GM19240 (cell line): ENCODE measurements at regions not wholly inside any gene's neighbourhood (a gene's known extent, or its start where the extent isn't known, plus 50 kb on each side); places are given as distances from the start of the nearest gene placed in this dataset.

ENCODE experiments used
- DNase-seq: peaks from one replicate; pipeline ENCODE4 v3.0.0; 2011; ENCODE audit warnings: low spot score; ENCODE audit not compliant: insufficient read length

DNA sequence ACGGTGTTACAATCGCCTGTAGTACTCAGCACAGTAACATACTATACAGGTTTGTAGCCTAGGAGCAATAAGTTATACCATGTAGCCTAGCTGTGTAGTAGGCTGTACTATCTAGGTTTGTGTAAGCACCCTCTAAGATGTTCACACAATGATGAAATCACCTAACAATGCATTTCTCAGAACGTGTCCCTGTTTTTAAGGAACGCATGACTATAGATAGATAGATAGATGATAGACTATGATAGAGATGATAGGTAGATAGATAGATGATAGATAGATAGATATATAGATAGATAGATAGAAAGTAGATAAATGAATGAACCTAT lies 203.9 kb downstream of the FAM76B start:
- DNase-seq = no peak

GRCh38 chr11:95585069-95585751 lies 204.4 kb downstream of the FAM76B start:
- no peak for DNase-seq

DNA sequence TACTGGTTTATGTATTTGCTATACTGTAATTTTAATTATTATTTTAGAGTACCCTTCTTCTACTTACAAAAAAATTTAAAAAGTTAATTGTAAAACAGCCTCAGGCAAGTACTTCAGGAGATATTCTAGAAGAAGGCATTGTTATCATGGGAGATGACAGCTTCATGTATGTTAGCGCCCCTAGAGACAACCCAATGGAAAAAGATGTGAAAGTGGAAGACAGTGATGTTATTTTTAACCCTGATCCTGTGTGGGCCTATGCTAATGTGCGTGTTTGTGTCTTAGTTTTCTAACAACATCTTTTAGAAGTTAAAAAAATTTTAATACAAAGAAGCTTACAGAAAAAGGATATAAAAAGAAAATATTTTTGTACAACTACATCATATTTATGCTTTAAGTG lies 205.0 kb downstream of the FAM76B start:
- no peak for DNase-seq

- DNase-seq = no peak
Observed at GRCh38 chr11:95584180-95584579, 205.4 kb downstream of the FAM76B start.

- DNase-seq = no peak
Observed at GRCh38 chr11:95577716-95578460, 211.7 kb downstream of the FAM76B start.

DNA sequence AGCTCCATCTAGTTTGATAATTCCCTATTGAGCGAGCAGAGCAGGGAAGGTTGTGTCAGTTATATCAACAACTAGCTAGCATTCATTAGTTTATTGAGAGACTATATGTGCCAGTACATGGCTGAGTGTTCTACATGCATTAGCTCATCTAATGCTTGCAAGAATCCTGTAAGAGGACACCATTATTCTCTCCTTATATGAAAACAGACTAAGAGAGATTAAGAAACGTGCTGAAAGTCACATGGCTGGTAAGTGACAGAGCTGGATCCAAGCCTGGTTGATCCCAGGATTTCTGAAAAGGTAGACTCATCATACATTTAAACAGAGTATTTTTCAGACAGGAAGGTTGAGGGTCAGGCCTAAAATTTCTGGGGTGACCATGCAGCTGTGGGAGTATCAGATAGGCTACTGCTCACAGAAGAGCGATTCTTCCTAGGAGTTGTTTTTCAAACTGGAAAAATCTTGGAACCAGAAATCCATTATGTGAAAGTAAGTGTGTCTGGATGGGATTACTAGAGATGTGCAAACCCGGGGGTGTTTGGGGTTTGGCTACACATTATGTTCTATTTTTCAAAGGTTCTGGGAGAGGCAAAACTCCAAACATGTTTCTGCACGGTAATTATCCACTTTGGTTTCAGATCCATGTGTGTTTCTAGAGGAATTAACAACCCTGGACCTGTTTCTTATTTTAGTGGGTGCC lies 213.3 kb downstream of the FAM76B start:
- DNase-seq = no peak

DNA sequence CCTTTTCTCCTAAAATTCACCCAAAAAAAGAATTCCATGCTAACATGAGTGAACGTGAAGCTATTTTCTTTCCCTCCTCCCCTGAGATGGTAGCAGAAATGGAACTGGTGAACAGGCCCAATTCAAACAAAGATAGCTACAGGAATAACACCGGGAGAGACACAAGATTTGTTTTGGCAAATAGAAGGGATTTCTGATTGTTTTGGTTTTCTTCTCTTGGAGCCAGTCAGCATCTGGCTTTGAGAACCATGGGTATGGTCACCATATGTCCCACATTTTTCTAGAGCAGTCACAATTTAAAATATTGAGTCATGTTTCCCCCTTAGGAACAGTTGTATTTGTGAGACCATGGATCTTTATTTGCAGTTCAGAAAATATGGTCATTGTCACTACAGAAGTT lies 214.1 kb downstream of the FAM76B start:
- DNase-seq = no peak

DNA sequence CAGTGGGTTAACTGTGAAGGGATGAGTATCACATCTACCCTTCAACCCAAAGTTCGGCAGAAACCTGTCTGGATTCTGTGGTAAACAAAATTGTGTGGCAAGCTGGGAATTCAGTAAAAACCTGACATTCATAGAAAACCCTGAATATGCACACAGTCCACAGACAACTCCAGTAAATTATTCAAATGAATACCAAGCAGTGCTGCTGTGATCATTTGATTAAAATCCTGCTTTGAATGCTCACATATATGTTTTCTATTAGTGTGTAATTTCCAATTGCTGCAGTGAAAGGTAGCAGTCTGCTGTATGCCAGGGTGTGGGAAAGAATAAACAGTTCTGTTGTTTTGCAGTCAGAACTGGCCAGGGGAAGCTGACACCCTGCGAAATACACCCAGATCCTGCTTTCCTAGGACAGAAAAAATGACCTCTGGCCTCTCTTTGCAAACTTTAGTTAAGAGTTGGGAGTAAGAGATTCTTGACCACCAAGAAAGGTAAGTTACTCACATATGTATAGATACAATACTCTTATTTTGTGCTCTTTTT lies 217.8 kb downstream of the FAM76B start:
- no peak for DNase-seq

- no peak for DNase-seq
Observed at GRCh38 chr11:95570845-95571244, 218.7 kb downstream of the FAM76B start.

DNA sequence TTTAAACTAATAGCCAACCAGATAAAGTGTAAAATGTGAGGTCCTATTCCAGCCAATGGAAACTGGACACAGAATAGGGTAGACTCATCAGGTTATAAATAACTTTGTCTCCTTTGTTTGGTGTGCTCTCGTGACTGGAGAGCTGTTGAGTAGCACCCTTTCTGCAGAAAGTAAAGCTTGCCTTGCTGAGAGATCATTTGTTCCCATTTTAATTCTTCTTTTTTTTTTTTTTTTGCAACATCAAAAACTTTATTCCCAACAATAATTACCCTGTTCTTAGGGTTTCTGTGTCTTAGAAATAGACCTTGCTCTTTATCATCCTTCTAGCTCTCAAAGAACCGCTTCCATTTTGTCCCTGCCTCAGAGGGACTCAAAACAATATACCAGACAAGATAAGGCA lies 220.4 kb downstream of the FAM76B start:
- DNase-seq = no peak

GRCh38 chr11:95568281-95568680 lies 221.3 kb downstream of the FAM76B start:
- DNase-seq = no peak

GRCh38 chr11:95567685-95568084 lies 221.9 kb downstream of the FAM76B start:
- no peak for DNase-seq

GRCh38 chr11:95566211-95566610 lies 223.4 kb downstream of the FAM76B start:
- DNase-seq = no peak

GRCh38 chr11:95565724-95566141 lies 223.8 kb downstream of the FAM76B start:
- DNase-seq = no peak

GRCh38 chr11:95563859-95564258 lies 225.7 kb downstream of the FAM76B start:
- DNase-seq = no peak

DNA sequence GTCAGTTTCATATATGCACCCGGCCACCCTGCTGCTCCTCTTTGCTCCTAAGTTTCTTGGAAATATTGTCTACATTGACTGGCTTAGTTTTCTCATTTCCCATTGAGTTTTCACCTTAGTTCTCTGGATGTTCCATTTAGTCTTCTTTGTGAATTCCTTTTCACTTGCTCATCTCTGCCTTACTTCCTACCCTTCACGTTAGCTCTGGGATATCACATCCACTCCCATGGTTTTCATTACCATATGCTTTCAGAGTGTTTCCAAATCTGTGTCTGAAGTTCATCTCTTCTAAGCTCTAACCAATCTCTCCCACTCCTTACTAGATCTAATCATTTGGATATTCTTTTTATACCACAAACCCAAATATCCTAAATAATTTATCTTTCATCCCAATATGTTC lies 226.4 kb downstream of the FAM76B start:
- no peak for DNase-seq

GRCh38 chr11:95562196-95562921 lies 227.2 kb downstream of the FAM76B start:
- no peak for DNase-seq

DNA sequence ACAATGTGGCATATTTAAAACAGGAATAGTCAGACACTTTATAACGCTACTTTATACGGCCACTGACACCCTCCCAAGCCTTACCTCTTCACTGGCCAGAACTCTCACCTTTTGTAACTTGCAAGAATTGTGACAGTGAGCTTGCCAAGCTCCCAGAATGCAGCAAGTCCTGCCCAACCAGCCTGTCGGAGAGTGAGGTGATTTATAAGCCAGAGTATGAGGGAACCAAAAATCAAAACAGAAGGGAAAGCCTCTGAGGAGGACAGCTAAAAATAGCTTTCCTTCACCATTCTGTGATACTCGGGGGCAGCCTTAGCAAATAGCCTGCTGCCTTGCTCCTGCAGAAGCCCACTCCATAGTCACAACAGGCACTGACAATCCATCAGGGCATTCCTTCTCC lies 229.7 kb downstream of the FAM76B start:
- no peak for DNase-seq

DNA sequence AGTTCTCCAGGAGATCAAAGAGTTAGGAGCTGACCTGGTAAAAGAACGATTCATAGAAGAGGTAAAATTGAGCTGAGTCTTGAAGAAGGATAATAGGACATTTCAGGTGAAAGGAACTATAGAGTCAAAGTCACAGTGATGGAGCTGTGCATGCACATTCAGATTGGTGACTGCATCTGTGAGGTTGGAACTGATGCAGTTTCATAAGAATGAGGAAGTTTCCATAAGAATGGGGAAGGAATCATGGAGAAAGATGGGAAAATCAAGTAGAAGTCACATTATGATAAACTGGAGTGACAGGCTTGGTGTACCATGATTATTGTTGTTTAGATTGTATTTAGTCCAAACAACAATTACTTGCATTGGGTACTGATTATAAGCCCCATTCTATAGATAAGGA lies 232.2 kb downstream of the FAM76B start:
- DNase-seq = no peak

DNA sequence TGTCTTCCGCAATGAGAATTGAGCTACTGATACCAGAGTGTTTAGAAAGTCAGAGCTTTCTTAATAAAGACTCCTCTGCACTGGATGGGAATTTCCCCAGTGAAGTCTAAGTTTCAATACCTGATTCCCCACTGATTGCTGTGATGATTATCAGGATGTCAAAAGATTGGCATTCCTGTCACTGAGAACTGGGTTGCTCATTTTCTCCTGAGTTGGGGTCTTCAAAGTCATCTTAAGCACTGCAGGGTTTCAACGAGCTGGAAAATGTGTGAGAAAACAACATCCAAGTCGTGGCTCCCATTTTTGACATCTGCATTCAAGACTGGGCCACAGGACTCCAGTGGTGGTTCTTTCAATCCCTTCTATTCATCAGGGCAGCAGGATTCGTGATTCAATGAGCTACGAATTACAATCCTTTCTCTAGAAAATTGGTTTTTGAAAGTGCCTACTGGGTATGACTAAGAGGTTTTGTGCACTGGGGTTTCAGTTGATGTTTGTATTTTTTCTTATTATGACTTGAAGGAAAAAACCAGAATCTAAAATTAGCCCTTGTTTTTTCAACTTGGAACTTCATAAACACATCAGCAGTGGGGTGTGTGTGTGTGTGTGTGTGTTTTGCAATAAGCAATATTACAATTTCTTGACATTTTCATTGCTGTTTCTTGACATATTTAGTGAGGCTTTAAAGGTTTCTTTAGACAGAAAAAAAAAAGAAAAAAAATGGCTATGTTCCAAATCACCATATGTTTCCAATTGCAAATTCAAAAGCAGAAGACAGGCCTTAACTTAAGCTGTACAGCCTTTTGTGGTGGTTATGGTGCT lies 233.0 kb downstream of the FAM76B start:
- peak; percentile 8 for DNase-seq

DNA sequence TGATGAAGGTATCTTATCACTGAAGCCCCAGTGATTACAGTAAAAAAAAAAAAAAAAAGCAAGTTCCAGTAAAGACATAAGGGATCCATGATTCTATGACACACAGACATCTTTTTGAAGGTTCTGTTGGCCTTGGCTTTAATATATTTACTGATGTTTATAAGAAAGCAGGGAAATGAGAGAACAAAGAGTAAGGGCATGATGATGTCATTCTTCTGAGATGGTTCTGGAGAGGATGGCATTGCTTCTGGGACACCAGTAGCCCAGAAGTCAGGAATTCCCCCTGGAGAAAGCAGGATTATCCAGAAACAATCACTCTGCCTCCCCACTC lies 233.6 kb downstream of the FAM76B start:
- DNase-seq = no peak
